Embryonic facial prominence (tissue), 1 donor: ENCODE measurements at regions not wholly inside any gene's neighbourhood (a gene's known extent, or its start where the extent isn't known, plus 50 kb on each side); places are given as distances from the start of the nearest gene placed in this dataset.

ENCODE experiments used
- DNase-seq: peaks from one replicate; pipeline ENCODE4 v3.0.0-alpha.2; 2016; ENCODE audit errors: extremely low spot score

- no peak for DNase-seq
Observed at GRCh38 chr12:61879229-61879628, 381.0 kb upstream of the USP15 start.

GRCh38 chr12:61880186-61880585 lies 380.0 kb upstream of the USP15 start:
- no peak for DNase-seq

- DNase-seq, result no peak
Observed at GRCh38 chr12:61891632-61892031, 368.6 kb upstream of the USP15 start.

GRCh38 chr12:61894168-61894567 lies 366.0 kb upstream of the USP15 start:
- DNase-seq, result no peak

- DNase-seq, result no peak
Observed at GRCh38 chr12:61896436-61896835, 363.8 kb upstream of the USP15 start.

- no peak for DNase-seq
Observed at GRCh38 chr12:61902403-61902802, 357.8 kb upstream of the USP15 start.

GRCh38 chr12:61911113-61911512 lies 349.1 kb upstream of the USP15 start:
- DNase-seq, result no peak

- no peak for DNase-seq
Observed at GRCh38 chr12:61915420-61915819, 344.8 kb upstream of the USP15 start.

GRCh38 chr12:61916831-61917230 lies 343.4 kb upstream of the USP15 start:
- DNase-seq, result no peak

GRCh38 chr12:61919686-61920085 lies 340.5 kb upstream of the USP15 start:
- DNase-seq, result no peak

- DNase-seq, result no peak
Observed at GRCh38 chr12:61920230-61920629, 340.0 kb upstream of the USP15 start.

- DNase-seq, result no peak
Observed at GRCh38 chr12:61923152-61923551, 337.1 kb upstream of the USP15 start.

GRCh38 chr12:61934564-61934963 lies 325.6 kb upstream of the USP15 start:
- no peak for DNase-seq

- no peak for DNase-seq
Observed at GRCh38 chr12:61939977-61940376, 320.2 kb upstream of the USP15 start.

- DNase-seq, result no peak
Observed at GRCh38 chr12:61956545-61956944, 303.7 kb upstream of the USP15 start.

- DNase-seq, result no peak
Observed at GRCh38 chr12:61974461-61974860, 285.7 kb upstream of the USP15 start.

GRCh38 chr12:61985830-61986229 lies 274.4 kb upstream of the USP15 start:
- no peak for DNase-seq

GRCh38 chr12:61987173-61987572 lies 273.0 kb upstream of the USP15 start:
- DNase-seq, result no peak

GRCh38 chr12:61991661-61992060 lies 268.5 kb upstream of the USP15 start:
- no peak for DNase-seq

GRCh38 chr12:61993734-61994345 lies 266.4 kb upstream of the USP15 start:
- no peak for DNase-seq

- DNase-seq, result no peak
Observed at GRCh38 chr12:61996717-61997116, 263.5 kb upstream of the USP15 start.

GRCh38 chr12:61998791-61999190 lies 261.4 kb upstream of the USP15 start:
- DNase-seq, result no peak

- DNase-seq, result no peak
Observed at GRCh38 chr12:61999311-61999710, 260.9 kb upstream of the USP15 start.

GRCh38 chr12:62001424-62001823 lies 258.8 kb upstream of the USP15 start:
- DNase-seq, result no peak
